ENCODE measurements at regions not wholly inside any gene's neighbourhood (a gene's known extent, or its start where the extent isn't known, plus 50 kb on each side); places are given as distances from the start of the nearest gene placed in this dataset.

GRCh38 chr2:217294211-217294610 is 434.3 kb upstream of the TNP1 start:
- Histone ChIP-seq H3K27ac (no peak overlapping the region), H3K36me3 (ENCODE audit: insufficient read depth, low read length) (peaks cover 15% of the 10 kb centered on the region)
- TF ChIP-seq EZH2 (IDR thresholded peaks at IDR 0.05) (no peak), POLR2AphosphoS5 (IDR thresholded peaks at IDR 0.05; ENCODE audit: borderline replicate concordance, low read depth, low read length) (no peak), FOXP2 (optimal IDR thresholded peaks at IDR 0.05; ENCODE audit: control extremely low read depth, extremely low read length, insufficient read depth) (no peak)

GRCh38 chr2:217293607-217294006 is 433.7 kb upstream of the TNP1 start:
- Histone ChIP-seq H3K36me3 (ENCODE audit: insufficient read depth, low read length) (peaks cover 19% of the 10 kb centered on the region), H3K27ac (no peak overlapping the region), H3K4me3 (no peak overlapping the region), H3K9ac (ENCODE audit: insufficient read length) (no peak overlapping the region), H3K9me3 (ENCODE audit: low read depth, low read length) (peaks cover 16% of the 10 kb centered on the region; the same call in 1 of the 2 replicates)
- no peak for TF ChIP-seq EZH2 (IDR thresholded peaks at IDR 0.05)
- TF ChIP-seq FOXP2 (optimal IDR thresholded peaks at IDR 0.05; ENCODE audit: control extremely low read depth, extremely low read length, insufficient read depth) = no peak
- no peak for TF ChIP-seq POLR2AphosphoS5 (IDR thresholded peaks at IDR 0.05; ENCODE audit: borderline replicate concordance, low read depth, low read length)
- no peak for DNase-seq (ENCODE audit: low read depth, low spot score)

More at GRCh38 chr2:217294211-217294610, 434.3 kb upstream of the TNP1 start:
- Histone ChIP-seq H3K9ac (ENCODE audit: insufficient read length) (no peak overlapping the region), H3K9me3 (ENCODE audit: low read depth, low read length) (peaks cover 16% of the 10 kb centered on the region; the same call in 1 of the 2 replicates), H3K4me3 (no peak overlapping the region)
- DNase-seq (ENCODE audit: low read depth, low spot score) = no peak

GRCh38 chr2:217293046-217293445 is 433.2 kb upstream of the TNP1 start:
- Histone ChIP-seq H3K27ac (no peak overlapping the region), H3K4me3 (no peak overlapping the region), H3K9me3 (ENCODE audit: low read depth, low read length) (peaks cover 16% of the 10 kb centered on the region; the same call in 1 of the 2 replicates), H3K36me3 (ENCODE audit: insufficient read depth, low read length) (peaks cover 23% of the 10 kb centered on the region), H3K9ac (ENCODE audit: insufficient read length) (no peak overlapping the region)
- no peak for DNase-seq (ENCODE audit: low read depth, low spot score)
- TF ChIP-seq POLR2AphosphoS5 (IDR thresholded peaks at IDR 0.05; ENCODE audit: borderline replicate concordance, low read depth, low read length) = no peak
- TF ChIP-seq FOXP2 (optimal IDR thresholded peaks at IDR 0.05; ENCODE audit: control extremely low read depth, extremely low read length, insufficient read depth) = no peak
- no peak for TF ChIP-seq EZH2 (IDR thresholded peaks at IDR 0.05)

GRCh38 chr2:217291259-217291658 is 431.4 kb upstream of the TNP1 start:
- H3K27ac ChIP-seq = no peak overlapping the region
- peaks cover 18% of the 10 kb centered on the region; the same call in 1 of the 2 replicates for H3K36me3 ChIP-seq (ENCODE audit: insufficient read depth, low read length)
- H3K9me3 ChIP-seq (ENCODE audit: low read depth, low read length) = 0 out of 2 replicates have a peak, but pooled peaks cover 3% of the 10 kb centered on the region
- no peak for DNase-seq (ENCODE audit: low read depth, low spot score)
- no peak overlapping the region for H3K9ac ChIP-seq (ENCODE audit: insufficient read length)
- H3K4me3 ChIP-seq = no peak overlapping the region
- no peak for TF ChIP-seq EZH2 (IDR thresholded peaks at IDR 0.05)
- TF ChIP-seq POLR2AphosphoS5 (IDR thresholded peaks at IDR 0.05; ENCODE audit: borderline replicate concordance, low read depth, low read length) = no peak
- TF ChIP-seq FOXP2 (optimal IDR thresholded peaks at IDR 0.05; ENCODE audit: control extremely low read depth, extremely low read length, insufficient read depth) = no peak

GRCh38 chr2:217290467-217290866 is 430.6 kb upstream of the TNP1 start:
- Histone ChIP-seq H3K36me3 (ENCODE audit: insufficient read depth, low read length) (peaks cover 11% of the 10 kb centered on the region; the same call in 1 of the 2 replicates), H3K27ac (no peak overlapping the region), H3K9ac (ENCODE audit: insufficient read length) (no peak overlapping the region), H3K9me3 (ENCODE audit: low read depth, low read length) (0 out of 2 replicates have a peak, but pooled peaks cover 3% of the 10 kb centered on the region), H3K4me3 (no peak overlapping the region)
- TF ChIP-seq EZH2 (IDR thresholded peaks at IDR 0.05) = no peak
- TF ChIP-seq FOXP2 (optimal IDR thresholded peaks at IDR 0.05; ENCODE audit: control extremely low read depth, extremely low read length, insufficient read depth) = no peak
- TF ChIP-seq POLR2AphosphoS5 (IDR thresholded peaks at IDR 0.05; ENCODE audit: borderline replicate concordance, low read depth, low read length) = no peak
- DNase-seq (ENCODE audit: low read depth, low spot score) = no peak

DNA sequence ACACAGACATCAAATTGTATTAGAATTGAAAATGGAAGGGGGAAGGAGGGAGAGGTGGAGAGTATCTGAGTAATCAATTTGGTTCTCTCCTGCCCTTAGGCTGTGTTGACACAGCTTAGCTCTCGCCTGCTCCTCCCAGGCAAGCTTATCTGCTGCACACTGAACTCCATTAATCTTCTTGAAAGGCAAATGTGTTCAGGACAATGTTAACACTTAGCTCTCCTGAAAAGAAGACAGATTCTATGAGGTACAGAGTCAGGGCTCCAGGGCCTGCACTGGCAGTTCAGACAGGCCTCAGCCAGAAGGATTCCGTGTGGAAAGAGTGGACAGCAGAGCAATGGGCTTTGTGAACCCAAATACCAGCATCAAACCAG is 430.0 kb upstream of the TNP1 start:
- no peaks in the 10 kb centered on the region for H3K9me3 ChIP-seq (ENCODE audit: low read depth, low read length)
- H3K36me3 ChIP-seq (ENCODE audit: insufficient read depth, low read length) = peaks cover 11% of the 10 kb centered on the region; the same call in 1 of the 2 replicates
- no peak overlapping the region for H3K9ac ChIP-seq (ENCODE audit: insufficient read length)
- no peak overlapping the region for H3K4me3 ChIP-seq
- DNase-seq (ENCODE audit: low read depth, low spot score) = no peak
- no peak overlapping the region for H3K27ac ChIP-seq
- TF ChIP-seq POLR2AphosphoS5 (IDR thresholded peaks at IDR 0.05; ENCODE audit: borderline replicate concordance, low read depth, low read length) (no peak), EZH2 (IDR thresholded peaks at IDR 0.05) (no peak), FOXP2 (optimal IDR thresholded peaks at IDR 0.05; ENCODE audit: control extremely low read depth, extremely low read length, insufficient read depth) (no peak)

DNA sequence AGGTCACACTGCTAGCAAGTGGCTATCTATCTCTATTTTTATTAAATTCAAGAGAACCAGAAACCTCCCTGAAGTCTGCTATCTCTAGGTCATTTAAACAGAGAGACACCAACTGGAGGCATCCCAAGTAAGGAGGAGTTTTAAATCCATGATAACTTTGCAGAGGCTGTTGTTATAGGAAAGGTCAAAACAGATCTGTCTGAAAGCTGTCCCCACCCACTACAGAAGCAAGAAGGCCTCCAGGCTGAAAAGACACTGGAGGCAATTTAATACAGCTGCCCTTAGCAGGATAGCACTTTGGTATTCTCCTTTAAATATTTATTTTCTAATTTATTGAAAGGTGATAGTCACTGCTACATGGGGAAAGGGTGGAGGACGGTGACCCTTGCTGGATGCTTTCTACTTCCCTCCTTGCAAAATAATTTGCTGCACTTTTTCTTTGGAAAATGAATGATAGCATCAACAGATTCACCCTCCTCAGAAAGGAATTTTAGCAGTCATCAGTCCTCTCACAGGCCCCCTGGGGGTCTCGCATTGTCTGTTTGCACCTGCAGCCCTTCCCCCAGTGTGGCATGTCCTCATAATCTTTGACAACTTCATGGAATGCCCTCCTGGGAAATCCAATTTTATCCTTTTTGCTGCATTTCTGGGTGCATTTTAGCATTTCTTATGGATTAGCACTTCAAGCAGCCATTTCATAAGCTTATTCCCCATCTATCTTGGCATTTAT is 429.5 kb upstream of the TNP1 start:
- no peak for DNase-seq (ENCODE audit: low read depth, low spot score)
- Histone ChIP-seq H3K36me3 (ENCODE audit: insufficient read depth, low read length) (peaks cover 11% of the 10 kb centered on the region; the same call in 1 of the 2 replicates), H3K9me3 (ENCODE audit: low read depth, low read length) (no peaks in the 10 kb centered on the region), H3K9ac (ENCODE audit: insufficient read length) (no peak overlapping the region), H3K4me3 (no peak overlapping the region), H3K27ac (no peak overlapping the region)
- TF ChIP-seq POLR2AphosphoS5 (IDR thresholded peaks at IDR 0.05; ENCODE audit: borderline replicate concordance, low read depth, low read length) (no peak), EZH2 (IDR thresholded peaks at IDR 0.05) (no peak), FOXP2 (optimal IDR thresholded peaks at IDR 0.05; ENCODE audit: control extremely low read depth, extremely low read length, insufficient read depth) (no peak)

GRCh38 chr2:217288472-217289063 is 428.7 kb upstream of the TNP1 start:
- TF ChIP-seq FOXP2 (optimal IDR thresholded peaks at IDR 0.05; ENCODE audit: control extremely low read depth, extremely low read length, insufficient read depth) = no peak
- TF ChIP-seq EZH2 (IDR thresholded peaks at IDR 0.05) = no peak
- TF ChIP-seq POLR2AphosphoS5 (IDR thresholded peaks at IDR 0.05; ENCODE audit: borderline replicate concordance, low read depth, low read length) = no peak
- no peaks in the 10 kb centered on the region for H3K9me3 ChIP-seq (ENCODE audit: low read depth, low read length)
- DNase-seq (ENCODE audit: low read depth, low spot score) = no peak
- H3K4me3 ChIP-seq = no peak overlapping the region
- H3K27ac ChIP-seq = no peak overlapping the region
- no peak overlapping the region for H3K9ac ChIP-seq (ENCODE audit: insufficient read length)
- H3K36me3 ChIP-seq (ENCODE audit: insufficient read depth, low read length) = peaks cover 11% of the 10 kb centered on the region; the same call in 1 of the 2 replicates

All from SK-N-MC (cell line).